ENCODE measurements at regions not wholly inside any gene's neighbourhood (a gene's known extent, or its start where the extent isn't known, plus 50 kb on each side); places are given as distances from the start of the nearest gene placed in this dataset.

GRCh38 chr10:130403153-130404075 lies 267.2 kb downstream of the GLRX3 start:
- TF ChIP-seq CTCF (IDR thresholded peaks at IDR 0.05; ENCODE audit: insufficient read depth, low read length) = no peak
- TF ChIP-seq POLR2AphosphoS5 (IDR thresholded peaks at IDR 0.05; ENCODE audit: low read depth) = no peak
- TF ChIP-seq SPI1 (IDR thresholded peaks at IDR 0.05; ENCODE audit: borderline replicate concordance, low read depth) = no peak
- TF ChIP-seq, protein P1, sequence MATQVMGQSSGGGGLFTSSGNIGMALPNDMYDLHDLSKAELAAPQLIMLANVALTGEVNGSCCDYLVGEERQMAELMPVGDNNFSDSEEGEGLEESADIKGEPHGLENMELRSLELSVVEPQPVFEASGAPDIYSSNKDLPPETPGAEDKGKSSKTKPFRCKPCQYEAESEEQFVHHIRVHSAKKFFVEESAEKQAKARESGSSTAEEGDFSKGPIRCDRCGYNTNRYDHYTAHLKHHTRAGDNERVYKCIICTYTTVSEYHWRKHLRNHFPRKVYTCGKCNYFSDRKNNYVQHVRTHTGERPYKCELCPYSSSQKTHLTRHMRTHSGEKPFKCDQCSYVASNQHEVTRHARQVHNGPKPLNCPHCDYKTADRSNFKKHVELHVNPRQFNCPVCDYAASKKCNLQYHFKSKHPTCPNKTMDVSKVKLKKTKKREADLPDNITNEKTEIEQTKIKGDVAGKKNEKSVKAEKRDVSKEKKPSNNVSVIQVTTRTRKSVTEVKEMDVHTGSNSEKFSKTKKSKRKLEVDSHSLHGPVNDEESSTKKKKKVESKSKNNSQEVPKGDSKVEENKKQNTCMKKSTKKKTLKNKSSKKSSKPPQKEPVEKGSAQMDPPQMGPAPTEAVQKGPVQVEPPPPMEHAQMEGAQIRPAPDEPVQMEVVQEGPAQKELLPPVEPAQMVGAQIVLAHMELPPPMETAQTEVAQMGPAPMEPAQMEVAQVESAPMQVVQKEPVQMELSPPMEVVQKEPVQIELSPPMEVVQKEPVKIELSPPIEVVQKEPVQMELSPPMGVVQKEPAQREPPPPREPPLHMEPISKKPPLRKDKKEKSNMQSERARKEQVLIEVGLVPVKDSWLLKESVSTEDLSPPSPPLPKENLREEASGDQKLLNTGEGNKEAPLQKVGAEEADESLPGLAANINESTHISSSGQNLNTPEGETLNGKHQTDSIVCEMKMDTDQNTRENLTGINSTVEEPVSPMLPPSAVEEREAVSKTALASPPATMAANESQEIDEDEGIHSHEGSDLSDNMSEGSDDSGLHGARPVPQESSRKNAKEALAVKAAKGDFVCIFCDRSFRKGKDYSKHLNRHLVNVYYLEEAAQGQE (IDR thresholded peaks at IDR 0.05; ENCODE audit: insufficient replicate concordance, low read depth) = no peak
- no peak for TF ChIP-seq GABPA (IDR thresholded peaks at IDR 0.05; ENCODE audit: low read depth)
